HS-27A (cell line): ENCODE measurements at regions not wholly inside any gene's neighbourhood (a gene's known extent, or its start where the extent isn't known, plus 50 kb on each side); places are given as distances from the start of the nearest gene placed in this dataset.

Experiments
- DNase-seq: peaks from one replicate; pipeline ENCODE4 v3.0.0-alpha.2; 2012; ENCODE audit warnings: low read depth, missing footprints

GRCh38 chr2:181305301-181306123 lies 151.7 kb upstream of the ITGA4 start:
- DNase-seq, result no peak

GRCh38 chr2:181306785-181307184 lies 150.4 kb upstream of the ITGA4 start:
- DNase-seq, result no peak

- no peak for DNase-seq
Observed at GRCh38 chr2:181307203-181307991, 149.8 kb upstream of the ITGA4 start.

- no peak for DNase-seq
Observed at GRCh38 chr2:181308766-181309515, 148.2 kb upstream of the ITGA4 start.

GRCh38 chr2:181309586-181309985 lies 147.6 kb upstream of the ITGA4 start:
- DNase-seq, result no peak

GRCh38 chr2:181310967-181311366 lies 146.2 kb upstream of the ITGA4 start:
- no peak for DNase-seq

- no peak for DNase-seq
Observed at GRCh38 chr2:181311837-181312236, 145.3 kb upstream of the ITGA4 start.

GRCh38 chr2:181312515-181312927 lies 144.7 kb upstream of the ITGA4 start:
- no peak for DNase-seq

GRCh38 chr2:181313845-181314244 lies 143.3 kb upstream of the ITGA4 start:
- DNase-seq, result no peak

- DNase-seq, result no peak
Observed at GRCh38 chr2:181314551-181314950, 142.6 kb upstream of the ITGA4 start.

GRCh38 chr2:181317511-181317910 lies 139.7 kb upstream of the ITGA4 start:
- no peak for DNase-seq

- DNase-seq, result no peak
Observed at GRCh38 chr2:181318504-181319280, 138.5 kb upstream of the ITGA4 start.

GRCh38 chr2:181319286-181319685 lies 137.9 kb upstream of the ITGA4 start:
- no peak for DNase-seq

GRCh38 chr2:181320638-181321037 lies 136.5 kb upstream of the ITGA4 start:
- DNase-seq, result no peak

- DNase-seq, result no peak
Observed at GRCh38 chr2:181324912-181325311, 132.3 kb upstream of the ITGA4 start.

- DNase-seq, result no peak
Observed at GRCh38 chr2:181326661-181327060, 130.5 kb upstream of the ITGA4 start.

- DNase-seq, result no peak
Observed at GRCh38 chr2:181330286-181330685, 126.9 kb upstream of the ITGA4 start.

- DNase-seq, result no peak
Observed at GRCh38 chr2:181332044-181332605, 125.1 kb upstream of the ITGA4 start.

GRCh38 chr2:181334158-181334826 lies 122.9 kb upstream of the ITGA4 start:
- DNase-seq, result no peak

GRCh38 chr2:181340891-181341290 lies 116.3 kb upstream of the ITGA4 start:
- no peak for DNase-seq
